Uterus (tissue), 2 donors: ENCODE measurements at regions not wholly inside any gene's neighbourhood (a gene's known extent, or its start where the extent isn't known, plus 50 kb on each side); places are given as distances from the start of the nearest gene placed in this dataset.

Experiments used
- CTCF ChIP-seq, 4 experiments: fragments of 200-600 bp in 2 of 4; fragments of 450-650 bp in 2 of 4; sonication (generic) in 2 of 4; IDR thresholded peaks; one replicate each; pipeline ENCODE4 v1.5.1; 2016 to 2019; ENCODE audit warnings: antibody characterized with exemption in 4 of 4, mild to moderate bottlenecking in 2 of 4, moderate library complexity in 1 of 4
- POLR2A ChIP-seq, 2 donors: fragments of 450-650 bp; IDR thresholded peaks; one replicate each; pipeline ENCODE4 v1.6.1; 2016; ENCODE audit warnings: antibody characterized with exemption in 2 of 2, mild to moderate bottlenecking in 1 of 2, moderate library complexity in 1 of 2

GRCh38 chr6:104409913-104410312 lies 449.8 kb downstream of the HACE1 start:
- no peak for TF ChIP-seq CTCF (IDR thresholded peaks at IDR 0.05)
- no peak for TF ChIP-seq POLR2A (IDR thresholded peaks at IDR 0.05)
